K562 (cell line): ENCODE measurements at regions not wholly inside any gene's neighbourhood (a gene's known extent, or its start where the extent isn't known, plus 50 kb on each side); places are given as distances from the start of the nearest gene placed in this dataset.

Source experiments
- CTCF ChIP-seq, 3 experiments: IDR thresholded peaks in 2 of 3; conservative IDR thresholded peaks in 1 of 3; 2 replicates each; pipeline ENCODE4 v1.5.1; 2011 to 2012; ENCODE audit warnings: low read length in 3 of 3, mild to moderate bottlenecking in 3 of 3, control low read depth in 2 of 3, improper control_type of control experiment in 1 of 3, inconsistent platforms in 1 of 3, low read depth in 1 of 3, mixed read lengths in 1 of 3, moderate library complexity in 1 of 3; ENCODE audit not compliant: insufficient read depth in 2 of 3
- DIDO1 ChIP-seq: fragments of 450-650 bp; IDR thresholded peaks from 2 replicates; pipeline ENCODE4 v1.6.1; 2016; ENCODE audit warnings: low read depth, missing biosample characterization, missing genetic modification characterization
- KAT7 ChIP-seq: sonication (generic); formaldehyde crosslinking; IDR thresholded peaks from 2 replicates; pipeline ENCODE4 v1.8.0; 2022; ENCODE audit warnings: missing genetic modification reagents, mild to moderate bottlenecking, borderline replicate concordance
- NCOR1 ChIP-seq: fragments of 450-650 bp; IDR thresholded peaks from 2 replicates; pipeline ENCODE4 v1.6.1; 2016; ENCODE audit warnings: mild to moderate bottlenecking, moderate library complexity
- ZNF324 ChIP-seq: fragments of 250-450 bp; sonication (Bioruptor Pico); IDR thresholded peaks from 2 replicates; pipeline ENCODE4 v1.4.0; 2020; ENCODE audit warnings: mild to moderate bottlenecking
- ZNF655 ChIP-seq: fragments of 250-450 bp; sonication (Bioruptor Pico); IDR thresholded peaks from 2 replicates; pipeline ENCODE4 v1.5.0; 2021

- TF ChIP-seq ZNF655 (CRISPR knock-in tag) (no peak), CTCF (IDR thresholded peaks at IDR 0.05 in 2 of 3, conservative IDR thresholded peaks at IDR 0.05 in 1 of 3; ENCODE audit: insufficient read depth in 2 of 3, low read depth in 1 of 3, low read length in 3 of 3) (no peak), ZNF324 (CRISPR knock-in tag) (no peak), DIDO1 (tag) (no peak), KAT7 (CRISPR knock-in tag) (no peak), NCOR1 (no peak)
Measured at GRCh38 chr2:236454076-236454475, 115.5 kb upstream of the ACKR3 start.
